Thyroid gland (tissue), 4 donors: ENCODE measurements at regions not wholly inside any gene's neighbourhood (a gene's known extent, or its start where the extent isn't known, plus 50 kb on each side); places are given as distances from the start of the nearest gene placed in this dataset.

ENCODE experiments used
- DNase-seq, 2 donors: peaks; one replicate each; pipeline ENCODE4 v3.0.0-alpha.2; 2019
- H3K27ac ChIP-seq, 3 donors: fragments of 200-600 bp; sonication (generic); 1 replicate in 2 of 3; 2 replicates in 1 of 3; pipeline ENCODE4 v1.5.1; 2016 to 2019; ENCODE audit warnings: mild to moderate bottlenecking in 1 of 3, moderate library complexity in 1 of 3
- H3K27me3 ChIP-seq: fragments of 200-600 bp; sonication (generic); one replicate; pipeline ENCODE4 v1.5.1; 2019
- H3K36me3 ChIP-seq, 2 donors: fragments of 200-600 bp; sonication (generic); one replicate each; pipeline ENCODE4 v1.5.1; 2016 to 2019
- H3K4me1 ChIP-seq, 2 donors: fragments of 200-600 bp; sonication (generic); one replicate each; pipeline ENCODE4 v1.5.1; 2017 to 2019
- H3K4me3 ChIP-seq, 3 donors: fragments of 200-600 bp; sonication (generic); replicated peaks in 1 of 3; 1 replicate in 2 of 3; 2 replicates in 1 of 3; pipeline ENCODE4 v1.5.1; 2016; ENCODE audit warnings: mild to moderate bottlenecking in 1 of 3
- H3K9me3 ChIP-seq: fragments of 200-600 bp; sonication (generic); one replicate; pipeline ENCODE4 v1.5.1; 2017
- POLR2A ChIP-seq, 2 donors: fragments of 450-650 bp; IDR thresholded peaks; one replicate each; pipeline ENCODE4 v1.6.1; 2017; ENCODE audit warnings: antibody characterized with exemption in 2 of 2, mild to moderate bottlenecking in 2 of 2, moderate library complexity in 1 of 2
- WGBS, 2 donors: methylation state at CpG; one replicate each; pipeline ENCODE4 v1.1.5; 2017; 5-methylcytosine and 5-hydroxymethylcytosine counted together
- intact Hi-C: fragments of 100-400 bp; cut with DNase I; formaldehyde crosslinking; loops from one replicate; pipeline ENCODE4 v1.15.1; 2023
- TF ChIP-seq, protein P1 (sequence below), 6 experiments: fragments of 200-600 bp in 3 of 6; fragments of 450-650 bp in 3 of 6; sonication (generic) in 3 of 6; IDR thresholded peaks; one replicate each; pipeline ENCODE4 v1.5.1; 2016 to 2019; ENCODE audit warnings: antibody characterized with exemption in 6 of 6, mild to moderate bottlenecking in 2 of 6, inconsistent platforms in 1 of 6, moderate library complexity in 1 of 6

GRCh38 chr6:18062733-18063132 is 59.7 kb downstream of the NHLRC1 start:
- no peaks in the 10 kb centered on the region for H3K9me3 ChIP-seq
- intact Hi-C loops: no loop called here
- H3K36me3 ChIP-seq: no peaks in the 10 kb centered on the region
- DNase-seq: no peak
- H3K4me1 ChIP-seq: no peaks in the 10 kb centered on the region
- H3K27me3 ChIP-seq: no peaks in the 10 kb centered on the region
- TF ChIP-seq, protein P1, sequence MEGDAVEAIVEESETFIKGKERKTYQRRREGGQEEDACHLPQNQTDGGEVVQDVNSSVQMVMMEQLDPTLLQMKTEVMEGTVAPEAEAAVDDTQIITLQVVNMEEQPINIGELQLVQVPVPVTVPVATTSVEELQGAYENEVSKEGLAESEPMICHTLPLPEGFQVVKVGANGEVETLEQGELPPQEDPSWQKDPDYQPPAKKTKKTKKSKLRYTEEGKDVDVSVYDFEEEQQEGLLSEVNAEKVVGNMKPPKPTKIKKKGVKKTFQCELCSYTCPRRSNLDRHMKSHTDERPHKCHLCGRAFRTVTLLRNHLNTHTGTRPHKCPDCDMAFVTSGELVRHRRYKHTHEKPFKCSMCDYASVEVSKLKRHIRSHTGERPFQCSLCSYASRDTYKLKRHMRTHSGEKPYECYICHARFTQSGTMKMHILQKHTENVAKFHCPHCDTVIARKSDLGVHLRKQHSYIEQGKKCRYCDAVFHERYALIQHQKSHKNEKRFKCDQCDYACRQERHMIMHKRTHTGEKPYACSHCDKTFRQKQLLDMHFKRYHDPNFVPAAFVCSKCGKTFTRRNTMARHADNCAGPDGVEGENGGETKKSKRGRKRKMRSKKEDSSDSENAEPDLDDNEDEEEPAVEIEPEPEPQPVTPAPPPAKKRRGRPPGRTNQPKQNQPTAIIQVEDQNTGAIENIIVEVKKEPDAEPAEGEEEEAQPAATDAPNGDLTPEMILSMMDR (IDR thresholded peaks at IDR 0.05): no peak
- TF ChIP-seq POLR2A (IDR thresholded peaks at IDR 0.05): no peak
- WGBS, 2 donors: 66 to 67% methylated on average over 1 of the region's 1 CpG
- H3K4me3 ChIP-seq: no peak overlapping the region
- no peak overlapping the region for H3K27ac ChIP-seq

DNA sequence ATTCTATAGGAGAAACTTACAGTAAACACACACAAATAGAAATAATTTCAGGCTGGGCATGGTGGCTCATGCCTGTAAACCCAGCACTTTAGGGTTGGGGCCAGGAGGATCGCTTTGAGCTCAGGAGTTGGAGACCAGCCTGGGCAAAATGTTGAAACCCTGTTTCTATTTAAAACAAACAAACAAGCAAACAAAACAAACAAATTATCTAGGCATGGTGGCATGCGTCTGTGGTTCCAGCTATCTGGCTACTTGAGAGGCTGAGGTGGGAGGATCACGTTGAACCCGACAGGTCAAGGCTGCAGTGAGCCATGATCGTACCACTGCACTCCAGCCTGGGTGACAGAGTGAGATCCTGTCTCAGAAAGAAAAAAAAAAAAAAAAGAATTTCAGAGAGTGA is 64.0 kb downstream of the NHLRC1 start:
- DNase-seq: peak in 1 of 2 donors; percentile 40
- intact Hi-C loops: no loop called here
- Histone ChIP-seq H3K4me1 (peaks cover 0 to 6% of the 10 kb centered on the region in 2 donors), H3K36me3 (no peaks in the 10 kb centered on the region), H3K9me3 (no peaks in the 10 kb centered on the region), H3K27ac (no peak overlapping the region), H3K4me3 (no peak overlapping the region), H3K27me3 (no peaks in the 10 kb centered on the region)
- WGBS, 2 donors: 35 to 45% methylated on average over 5 of the region's 5 CpGs
- no peak for TF ChIP-seq POLR2A (IDR thresholded peaks at IDR 0.05)
- TF ChIP-seq, protein P1 (IDR thresholded peaks at IDR 0.05): no peak

- Histone ChIP-seq H3K4me3 (no peak overlapping the region), H3K36me3 (no peaks in the 10 kb centered on the region), H3K4me1 (peaks cover 0 to 10% of the 10 kb centered on the region in 2 donors), H3K9me3 (no peaks in the 10 kb centered on the region), H3K27ac (no peak overlapping the region), H3K27me3 (no peaks in the 10 kb centered on the region)
- TF ChIP-seq, protein P1 (IDR thresholded peaks at IDR 0.05): no peak
- no peak for TF ChIP-seq POLR2A (IDR thresholded peaks at IDR 0.05)
- no peak for DNase-seq
- intact Hi-C loops: no loop called here
- 95 to 96% methylated on average over 4 of the region's 4 CpGs for whole genome bisulfite sequencing, 2 donors
Measured at GRCh38 chr6:18055714-18056382, 66.6 kb downstream of the NHLRC1 start.

- Histone ChIP-seq H3K27me3 (no peaks in the 10 kb centered on the region), H3K9me3 (no peaks in the 10 kb centered on the region), H3K4me1 (peaks cover 0 to 10% of the 10 kb centered on the region in 2 donors), H3K27ac (no peak overlapping the region), H3K36me3 (no peaks in the 10 kb centered on the region), H3K4me3 (no peak overlapping the region)
- intact Hi-C loops: no loop called here
- no peak for DNase-seq
- TF ChIP-seq, protein P1 (IDR thresholded peaks at IDR 0.05): no peak
- no peak for TF ChIP-seq POLR2A (IDR thresholded peaks at IDR 0.05)
Measured at GRCh38 chr6:18055098-18055497, 67.4 kb downstream of the NHLRC1 start.

GRCh38 chr6:18053555-18054445 is 66.4 kb upstream of the KIF13A start:
- WGBS, 2 donors: 74 to 80% methylated on average over 6 of the region's 6 CpGs
- Histone ChIP-seq H3K27ac (no peak overlapping the region), H3K27me3 (no peaks in the 10 kb centered on the region), H3K4me1 (peaks cover 0 to 10% of the 10 kb centered on the region in 2 donors), H3K9me3 (no peaks in the 10 kb centered on the region), H3K4me3 (no peak overlapping the region), H3K36me3 (no peaks in the 10 kb centered on the region)
- TF ChIP-seq, protein P1 (IDR thresholded peaks at IDR 0.05): no peak
- no peak for TF ChIP-seq POLR2A (IDR thresholded peaks at IDR 0.05)
- intact Hi-C loops: no loop called here
- peak in 1 of 2 donors; percentile 16 for DNase-seq
